ENCODE measurements at regions not wholly inside any gene's neighbourhood (a gene's known extent, or its start where the extent isn't known, plus 50 kb on each side); places are given as distances from the start of the nearest gene placed in this dataset.

DNA sequence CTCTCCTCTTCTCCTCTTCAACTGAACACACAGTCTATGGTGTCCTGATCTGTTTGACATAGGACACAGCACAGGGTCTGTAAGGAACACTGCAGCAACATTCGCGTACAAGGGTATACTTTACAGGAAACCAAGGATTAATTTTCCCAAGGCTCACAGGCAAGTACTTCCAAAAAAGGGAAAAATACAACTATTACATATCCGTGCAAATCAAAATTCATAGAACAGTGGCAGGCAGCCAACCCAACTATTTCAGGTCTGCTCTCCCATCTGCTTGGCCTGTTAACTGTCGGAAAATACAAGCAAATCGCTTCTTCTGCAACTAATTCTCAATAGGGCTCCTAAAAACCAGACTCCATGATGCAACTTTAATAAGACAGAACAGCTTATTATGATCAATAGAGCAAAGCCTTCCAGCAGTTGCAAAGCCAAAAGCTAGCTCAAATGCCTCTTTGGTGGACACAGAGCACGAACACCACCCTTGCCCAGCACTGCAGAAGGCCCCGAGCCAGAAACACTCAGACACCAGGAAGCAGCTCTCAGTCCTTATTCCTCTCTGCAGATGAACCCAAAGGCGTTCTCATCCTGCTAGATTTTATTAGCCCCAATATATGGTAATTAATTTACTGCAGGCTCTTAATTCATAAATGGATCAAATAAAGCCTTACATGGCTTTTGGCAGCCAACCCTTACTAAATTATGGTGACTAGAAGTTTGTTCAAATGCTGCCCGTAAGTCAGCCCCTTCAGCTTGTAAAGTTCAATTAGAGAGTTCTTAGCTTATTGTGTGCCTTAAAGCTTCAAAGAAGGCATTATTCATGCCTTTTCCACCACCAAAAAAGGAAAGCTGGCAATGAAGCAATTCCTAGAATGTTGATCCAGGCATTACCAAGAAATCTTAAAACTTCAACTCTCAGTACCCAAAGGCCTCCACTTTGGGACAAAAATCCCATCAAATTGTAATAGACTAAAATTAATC lies 68.8 kb downstream of the ZNF608 start:
- TF ChIP-seq CTCF (optimal IDR thresholded peaks at IDR 0.05 in 1 of 3, IDR thresholded peaks at IDR 0.05 in 1 of 3, conservative IDR thresholded peaks at IDR 0.05 in 1 of 3; ENCODE audit: extremely low read depth in 1 of 3, insufficient read depth in 2 of 3, low read length in 3 of 3) (no peak), EZH2 (IDR thresholded peaks at IDR 0.05; ENCODE audit: low read length) (no peak)

All from keratinocyte (primary cell).